ENCODE measurements at regions not wholly inside any gene's neighbourhood (a gene's known extent, or its start where the extent isn't known, plus 50 kb on each side); places are given as distances from the start of the nearest gene placed in this dataset.
"Not testable (repeated sequence)": the region's sequence is repeated elsewhere in the genome, so short reads cannot be mapped to it uniquely, and the experiment has no call there.

DNA sequence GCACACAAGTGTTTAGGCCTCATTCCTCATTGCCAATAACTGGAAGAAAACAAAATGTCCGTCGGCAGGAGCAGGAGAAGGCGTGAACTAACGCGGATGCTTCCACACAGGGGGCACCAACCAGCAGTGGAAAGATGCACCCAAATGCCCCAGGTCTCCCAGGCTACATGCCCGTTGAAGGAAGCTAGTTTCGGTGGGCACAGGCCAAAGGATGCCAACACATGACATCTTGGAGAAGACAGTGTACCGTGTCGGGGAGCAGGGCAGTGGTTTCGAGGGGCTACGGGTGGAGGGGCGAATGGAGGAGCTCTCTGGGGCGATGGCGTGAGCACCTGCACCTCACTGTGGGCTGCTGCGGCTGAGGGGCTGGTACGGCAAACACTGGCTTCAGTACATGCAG, 64.7 kb upstream of the MUC20 start:
- TF ChIP-seq CTCF, POLR2A (IDR thresholded peaks at IDR 0.05): not testable (repeated sequence)
